H7 (cell line): ENCODE measurements at regions not wholly inside any gene's neighbourhood (a gene's known extent, or its start where the extent isn't known, plus 50 kb on each side); places are given as distances from the start of the nearest gene placed in this dataset.

Source experiments
- DNase-seq: peaks from one replicate; pipeline ENCODE4 v3.0.0; 2012
- H3K27me3 ChIP-seq: 2 replicates; pipeline ENCODE4 v1.6.0; 2011; ENCODE audit warnings: mild to moderate bottlenecking, low read length; ENCODE audit not compliant: control insufficient read depth, insufficient read depth
- H3K36me3 ChIP-seq: replicated peaks from 2 replicates; pipeline ENCODE4 v1.5.1; 2011; ENCODE audit warnings: low read length; ENCODE audit not compliant: control insufficient read depth, insufficient read depth
- H3K4me3 ChIP-seq: 2 replicates; pipeline ENCODE4 v1.5.1; 2011; ENCODE audit warnings: low read depth, mild to moderate bottlenecking, control low read depth, low read length, moderate library complexity; ENCODE audit not compliant: insufficient read depth

- Histone ChIP-seq H3K36me3 (no peaks in the 10 kb centered on the region), H3K27me3 (no peaks in the 10 kb centered on the region), H3K4me3 (no peak overlapping the region)
- no peak for DNase-seq
Observed at GRCh38 chr12:38556647-38557046, 240.1 kb downstream of the ALG10B start.

- Histone ChIP-seq H3K27me3 (no peaks in the 10 kb centered on the region), H3K4me3 (no peak overlapping the region), H3K36me3 (no peaks in the 10 kb centered on the region)
- DNase-seq = no peak
Observed at GRCh38 chr12:38585086-38585485, 268.5 kb downstream of the ALG10B start.

- DNase-seq = no peak
- Histone ChIP-seq H3K36me3 (no peaks in the 10 kb centered on the region), H3K27me3 (no peaks in the 10 kb centered on the region), H3K4me3 (no peak overlapping the region)
Observed at GRCh38 chr12:38586789-38587188, 270.2 kb downstream of the ALG10B start.

- no peak for DNase-seq
- no peaks in the 10 kb centered on the region for H3K27me3 ChIP-seq
- no peak overlapping the region for H3K4me3 ChIP-seq
- H3K36me3 ChIP-seq = no peaks in the 10 kb centered on the region
Observed at GRCh38 chr12:38587594-38587993, 271.0 kb downstream of the ALG10B start.

- Histone ChIP-seq H3K27me3 (no peaks in the 10 kb centered on the region), H3K36me3 (no peaks in the 10 kb centered on the region), H3K4me3 (no peak overlapping the region)
- no peak for DNase-seq
Observed at GRCh38 chr12:38588624-38589305, 272.2 kb downstream of the ALG10B start.

- H3K36me3 ChIP-seq = no peaks in the 10 kb centered on the region
- H3K4me3 ChIP-seq = no peak overlapping the region
- no peaks in the 10 kb centered on the region for H3K27me3 ChIP-seq
- no peak for DNase-seq
Observed at GRCh38 chr12:38589306-38589632, 272.7 kb downstream of the ALG10B start.

- Histone ChIP-seq H3K4me3 (no peak overlapping the region), H3K27me3 (no peaks in the 10 kb centered on the region), H3K36me3 (no peaks in the 10 kb centered on the region)
- DNase-seq = no peak
Observed at GRCh38 chr12:38601949-38602348, 285.4 kb downstream of the ALG10B start.
